ENCODE measurements at regions not wholly inside any gene's neighbourhood (a gene's known extent, or its start where the extent isn't known, plus 50 kb on each side); places are given as distances from the start of the nearest gene placed in this dataset.

DNA sequence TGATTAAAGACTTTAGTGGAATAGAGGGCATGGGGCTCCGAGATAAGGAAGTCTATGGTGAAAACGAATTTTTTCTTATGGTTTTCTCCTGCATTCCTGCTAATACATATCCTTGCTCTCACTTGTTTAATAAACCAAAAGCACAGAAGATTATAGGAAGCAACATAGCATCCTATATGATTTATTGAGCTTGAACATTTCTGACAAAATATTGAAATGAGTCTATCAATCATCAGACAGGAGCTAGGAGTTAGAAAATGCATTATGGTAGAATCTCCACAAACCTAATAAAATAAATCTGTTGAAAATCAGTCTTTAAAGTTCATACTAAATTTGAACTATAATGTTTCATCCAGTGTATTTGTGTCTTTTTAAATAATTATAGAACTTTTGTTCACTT is 554.6 kb upstream of the RGMB start:
- TF ChIP-seq POLR2AphosphoS5 (IDR thresholded peaks at IDR 0.05; ENCODE audit: low read depth, low read length) (no peak), TAF1 (IDR thresholded peaks at IDR 0.05; ENCODE audit: borderline replicate concordance, low read depth, low read length) (no peak)

All from GM12892 (cell line).